ENCODE measurements at regions not wholly inside any gene's neighbourhood (a gene's known extent, or its start where the extent isn't known, plus 50 kb on each side); places are given as distances from the start of the nearest gene placed in this dataset.

DNA sequence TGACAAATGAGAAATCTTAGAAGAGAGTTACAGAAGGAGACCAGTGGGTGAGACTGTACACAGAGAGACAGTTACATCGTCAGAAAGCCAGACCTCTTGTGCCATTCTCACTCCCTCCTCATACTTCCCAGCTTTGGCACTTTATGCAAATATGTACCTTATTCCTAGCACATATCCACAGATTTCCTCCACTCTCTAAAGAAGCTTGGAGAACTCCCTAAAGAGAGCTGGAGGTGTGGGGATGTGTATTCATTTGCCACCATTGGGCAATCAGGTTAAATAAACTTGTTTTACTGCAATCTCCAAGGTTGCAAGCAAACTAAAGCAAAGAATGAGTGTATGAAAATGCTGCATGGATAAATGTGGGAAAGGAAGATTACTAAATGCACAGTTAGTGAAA is 380.9 kb upstream of the PRMT6 start:
- no peak for DNase-seq
- Histone ChIP-seq H3K27me3 (ENCODE audit: insufficient read depth, low read length) (no peaks in the 10 kb centered on the region), H2BK5ac (ENCODE audit: insufficient read length, low read length) (no peak overlapping the region), H3K9ac (ENCODE audit: extremely low read depth, insufficient read length, low read length) (no peak overlapping the region), H3K4ac (ENCODE audit: low read depth, low read length) (no peak overlapping the region), H4K8ac (replicated peaks; ENCODE audit: insufficient read length, low read depth, low read length) (no peak overlapping the region), H3K14ac (ENCODE audit: insufficient read depth, low read length) (no peak overlapping the region), H2BK20ac (ENCODE audit: low read depth, low read length, poor library complexity, severe bottlenecking) (no peak overlapping the region), H3K18ac (ENCODE audit: insufficient read length, low read depth, low read length) (no peak overlapping the region), H3K27ac (ENCODE audit: insufficient read length, low read depth, low read length) (no peak overlapping the region), H3K56ac (ENCODE audit: insufficient read length, low read depth, low read length) (no peak overlapping the region), H2BK120ac (ENCODE audit: low read depth, low read length, poor library complexity, severe bottlenecking) (no peak overlapping the region), H2AFZ (ENCODE audit: low read length) (no peak overlapping the region), H3K4me2 (ENCODE audit: insufficient read depth, insufficient read length, low read length) (no peak overlapping the region), H4K20me1 (ENCODE audit: control insufficient read depth, insufficient read depth, insufficient read length) (no peaks in the 10 kb centered on the region), H4K5ac (ENCODE audit: insufficient read length, low read depth, low read length) (no peak overlapping the region), H3K4me1 (ENCODE audit: insufficient read depth, low read length) (no peaks in the 10 kb centered on the region), H3K79me1 (ENCODE audit: insufficient read depth, low read depth, low read length, poor library complexity, severe bottlenecking) (no peaks in the 10 kb centered on the region), H3K79me2 (ENCODE audit: insufficient read depth, low read length) (no peaks in the 10 kb centered on the region), H2BK12ac (ENCODE audit: insufficient read length, low read depth, low read length) (no peak overlapping the region), H2BK15ac (ENCODE audit: low read depth, low read length) (no peak overlapping the region), H2AK5ac (ENCODE audit: insufficient read length, low read length) (no peak overlapping the region), H4K91ac (ENCODE audit: insufficient read length, low read depth, low read length) (no peak overlapping the region), H3K9me3 (ENCODE audit: control insufficient read depth, low read depth, low read length) (no peaks in the 10 kb centered on the region), H3K23me2 (ENCODE audit: insufficient read length, low read depth, low read length, poor library complexity, severe bottlenecking) (no peaks in the 10 kb centered on the region), H3T11ph (ENCODE audit: low read length) (no peak overlapping the region), H3K23ac (ENCODE audit: insufficient read length, low read depth, low read length) (no peak overlapping the region)
- Mint-ChIP-seq H3K4me3 (no peak overlapping the region), H3K4me1 (no peaks in the 10 kb centered on the region), H3K9me3 (no peaks in the 10 kb centered on the region), H3K27ac (no peak overlapping the region), H3K27me3 (ENCODE audit: low read depth) (no peaks in the 10 kb centered on the region), H3K36me3 (ENCODE audit: insufficient read depth in 1 of 3, low read depth in 3 of 3) (no peaks in the 10 kb centered on the region)
- TF ChIP-seq, protein P1, sequence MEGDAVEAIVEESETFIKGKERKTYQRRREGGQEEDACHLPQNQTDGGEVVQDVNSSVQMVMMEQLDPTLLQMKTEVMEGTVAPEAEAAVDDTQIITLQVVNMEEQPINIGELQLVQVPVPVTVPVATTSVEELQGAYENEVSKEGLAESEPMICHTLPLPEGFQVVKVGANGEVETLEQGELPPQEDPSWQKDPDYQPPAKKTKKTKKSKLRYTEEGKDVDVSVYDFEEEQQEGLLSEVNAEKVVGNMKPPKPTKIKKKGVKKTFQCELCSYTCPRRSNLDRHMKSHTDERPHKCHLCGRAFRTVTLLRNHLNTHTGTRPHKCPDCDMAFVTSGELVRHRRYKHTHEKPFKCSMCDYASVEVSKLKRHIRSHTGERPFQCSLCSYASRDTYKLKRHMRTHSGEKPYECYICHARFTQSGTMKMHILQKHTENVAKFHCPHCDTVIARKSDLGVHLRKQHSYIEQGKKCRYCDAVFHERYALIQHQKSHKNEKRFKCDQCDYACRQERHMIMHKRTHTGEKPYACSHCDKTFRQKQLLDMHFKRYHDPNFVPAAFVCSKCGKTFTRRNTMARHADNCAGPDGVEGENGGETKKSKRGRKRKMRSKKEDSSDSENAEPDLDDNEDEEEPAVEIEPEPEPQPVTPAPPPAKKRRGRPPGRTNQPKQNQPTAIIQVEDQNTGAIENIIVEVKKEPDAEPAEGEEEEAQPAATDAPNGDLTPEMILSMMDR (conservative IDR thresholded peaks at IDR 0.05) = no peak
- WGBS (ENCODE audit: extremely low coverage, insufficient read length, low lambda C conversion rate) = no CpG with 5 or more reads among the region's 1 CpG

Measured in H9 (cell line).